Mesenchymal stem cell (in vitro differentiated cells and primary cell): ENCODE measurements at regions not wholly inside any gene's neighbourhood (a gene's known extent, or its start where the extent isn't known, plus 50 kb on each side); places are given as distances from the start of the nearest gene placed in this dataset.

Experiments used
- DNase-seq: peaks from one replicate; pipeline ENCODE4 v3.0.0-alpha.2; 2013
- H2AFZ ChIP-seq: one replicate; pipeline ENCODE4 v1.6.1; 2013; ENCODE audit warnings: low read depth, mild to moderate bottlenecking, control low read depth, inconsistent platforms, low read length, moderate library complexity
- H2AK5ac ChIP-seq: 2 replicates; pipeline ENCODE4 v1.6.1; 2013; ENCODE audit warnings: low read length, moderate library complexity, mild to moderate bottlenecking, inconsistent platforms; ENCODE audit not compliant: severe bottlenecking
- H2BK120ac ChIP-seq: one replicate; pipeline ENCODE4 v1.6.1; 2013; ENCODE audit warnings: low read depth, mild to moderate bottlenecking, inconsistent platforms, low read length, moderate library complexity
- H2BK12ac ChIP-seq, 2 experiments: one replicate each; pipeline ENCODE4 v1.6.1; 2013; ENCODE audit warnings: inconsistent platforms in 2 of 2, low read length in 2 of 2, mild to moderate bottlenecking in 2 of 2, moderate library complexity in 2 of 2, control low read depth in 1 of 2
- H2BK15ac ChIP-seq: one replicate; pipeline ENCODE4 v1.6.1; 2013; ENCODE audit warnings: mild to moderate bottlenecking, low read depth, inconsistent platforms; ENCODE audit not compliant: poor library complexity, severe bottlenecking
- H2BK5ac ChIP-seq: 2 replicates; pipeline ENCODE4 v1.6.1; 2013; ENCODE audit warnings: low read depth, mild to moderate bottlenecking, low read length, control low read depth, inconsistent platforms; ENCODE audit not compliant: poor library complexity, severe bottlenecking
- H3K14ac ChIP-seq, 2 experiments: one replicate each; pipeline ENCODE4 v1.6.1; 2013; ENCODE audit warnings: inconsistent platforms in 2 of 2, low read length in 2 of 2, control low read depth in 1 of 2, mild to moderate bottlenecking in 1 of 2, moderate library complexity in 1 of 2
- H3K18ac ChIP-seq, 2 experiments: one replicate each; pipeline ENCODE4 v1.6.1; 2013; ENCODE audit warnings: inconsistent platforms in 2 of 2, low read length in 2 of 2, control low read depth in 1 of 2, low read depth in 1 of 2, mild to moderate bottlenecking in 1 of 2
- H3K23ac ChIP-seq, 2 experiments: one replicate each; pipeline ENCODE4 v1.6.1; 2013; ENCODE audit warnings: inconsistent platforms in 2 of 2, low read length in 2 of 2, mild to moderate bottlenecking in 2 of 2, moderate library complexity in 2 of 2, control low read depth in 1 of 2
- H3K27ac ChIP-seq: 2 replicates; pipeline ENCODE4 v1.5.1; 2013; ENCODE audit warnings: mild to moderate bottlenecking, moderate library complexity, low read length, control low read depth, inconsistent platforms; ENCODE audit not compliant: poor library complexity, severe bottlenecking
- H3K27me3 ChIP-seq, 2 experiments: 2 replicates each; pipeline versions ENCODE4 v1.6.1 to v1.7.0; 2013; ENCODE audit warnings: low read length in 2 of 2, mild to moderate bottlenecking in 2 of 2, moderate library complexity in 2 of 2, control low read depth in 1 of 2, inconsistent platforms in 1 of 2; ENCODE audit not compliant: control insufficient read depth in 1 of 2, insufficient read depth in 1 of 2
- H3K36me3 ChIP-seq, 2 experiments: 2 replicates each; pipeline versions ENCODE4 v1.6.1 to v1.7.0; 2013; ENCODE audit warnings: low read length in 2 of 2, control low read depth in 1 of 2, inconsistent platforms in 1 of 2, low read depth in 1 of 2, mild to moderate bottlenecking in 1 of 2; ENCODE audit not compliant: insufficient read depth in 2 of 2, control insufficient read depth in 1 of 2
- H3K4ac ChIP-seq, 2 experiments: one replicate each; pipeline ENCODE4 v1.6.1; 2013; ENCODE audit warnings: inconsistent platforms in 2 of 2, low read length in 2 of 2, mild to moderate bottlenecking in 2 of 2, moderate library complexity in 2 of 2, control low read depth in 1 of 2, low read depth in 1 of 2
- H3K4me1 ChIP-seq: 2 replicates; pipeline ENCODE4 v1.6.1; 2013; ENCODE audit warnings: low read depth, low read length, control low read depth; ENCODE audit not compliant: control insufficient read depth, insufficient read depth
- H3K4me2 ChIP-seq: 2 replicates; pipeline ENCODE4 v1.6.1; 2013; ENCODE audit warnings: low read length, mild to moderate bottlenecking, inconsistent platforms; ENCODE audit not compliant: poor library complexity, severe bottlenecking
- H3K4me3 ChIP-seq, 2 experiments: 2 replicates each; pipeline versions ENCODE4 v1.5.1 to v1.7.0; 2013; ENCODE audit warnings: low read length in 2 of 2, mild to moderate bottlenecking in 2 of 2, control low read depth in 1 of 2, low read depth in 1 of 2; ENCODE audit not compliant: insufficient read depth in 1 of 2
- H3K79me1 ChIP-seq: replicated peaks from 2 replicates; pipeline ENCODE4 v1.6.1; 2013; ENCODE audit warnings: mild to moderate bottlenecking, control low read depth, low read length, inconsistent platforms; ENCODE audit not compliant: poor library complexity, severe bottlenecking
- H3K9ac ChIP-seq: 2 replicates; pipeline ENCODE4 v1.7.0; 2013; ENCODE audit warnings: mild to moderate bottlenecking, low read length, moderate library complexity
- H3K9me3 ChIP-seq: 2 replicates; pipeline ENCODE4 v1.7.0; 2013; ENCODE audit warnings: mild to moderate bottlenecking, low read length; ENCODE audit not compliant: control insufficient read depth
- H4K8ac ChIP-seq: one replicate; pipeline ENCODE4 v1.6.1; 2013; ENCODE audit warnings: inconsistent platforms, mild to moderate bottlenecking, low read length, moderate library complexity
- H4K91ac ChIP-seq: one replicate; pipeline ENCODE4 v1.6.1; 2013; ENCODE audit warnings: mild to moderate bottlenecking, low read length, inconsistent platforms
- WGBS: methylation state at CpG from one replicate; pipeline ENCODE4 v1.1.7; 2013; ENCODE audit warnings: mixed read lengths; 5-methylcytosine and 5-hydroxymethylcytosine counted together

DNA sequence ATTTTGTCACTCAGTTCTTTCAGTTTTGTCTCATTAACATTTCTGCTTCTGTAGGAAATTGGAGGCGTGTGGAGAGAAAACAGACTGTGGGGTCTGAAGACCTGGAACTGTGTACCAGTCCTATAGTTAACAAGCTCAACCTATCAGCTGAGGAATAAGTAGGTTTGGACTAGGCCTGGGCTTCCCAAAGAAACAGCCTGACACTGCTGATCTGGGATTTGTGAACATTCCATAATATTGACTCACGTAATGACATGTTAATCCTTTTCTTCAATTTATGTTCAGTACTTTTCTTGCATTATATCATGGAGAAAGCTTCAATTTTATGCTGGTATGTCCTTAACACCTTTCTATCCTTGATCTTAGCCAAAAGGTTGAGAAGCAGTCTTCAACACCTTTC, 181.6 kb upstream of the RORA start:
- Histone ChIP-seq H3K14ac (no peak overlapping the region), H3K4me2 (no peak overlapping the region), H3K18ac (no peak overlapping the region), H3K23ac (no peak overlapping the region), H2BK5ac (no peak overlapping the region), H4K91ac (no peak overlapping the region), H2AK5ac (no peak overlapping the region), H3K79me1 (no peaks in the 10 kb centered on the region), H3K9ac (no peak overlapping the region), H3K4me3 (no peak overlapping the region), H3K9me3 (peaks cover 7% of the 10 kb centered on the region), H3K27ac (no peak overlapping the region), H3K36me3 (no peaks in the 10 kb centered on the region), H4K8ac (no peak overlapping the region), H3K4ac (no peak overlapping the region), H3K4me1 (no peaks in the 10 kb centered on the region), H2AFZ (no peak overlapping the region), H2BK12ac (no peak overlapping the region), H2BK120ac (no peak overlapping the region), H3K27me3 (no peaks in the 10 kb centered on the region), H2BK15ac (no peak overlapping the region)
- 70% methylated on average over 1 of the region's 2 CpGs for WGBS
- DNase-seq, result no peak

DNA sequence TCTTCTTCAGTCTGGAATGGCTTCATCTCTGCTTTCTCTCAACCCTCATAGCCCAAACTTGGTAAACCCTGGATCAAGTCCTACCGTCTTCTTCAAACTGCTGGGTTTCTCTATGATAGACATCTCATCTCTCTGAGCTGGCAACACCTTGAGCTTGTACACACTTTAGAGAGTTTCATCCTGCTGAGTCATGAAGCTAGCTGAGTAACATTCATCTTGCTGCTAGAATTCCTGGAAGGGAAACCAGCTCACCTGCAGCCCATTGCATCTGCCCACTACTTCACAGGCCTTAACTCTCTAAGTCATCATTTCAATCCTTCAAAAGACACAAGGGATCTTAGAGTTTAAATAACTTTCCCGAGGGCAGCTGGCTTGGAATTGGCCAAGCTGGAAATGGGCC, 175.5 kb upstream of the RORA start:
- DNase-seq, result no peak
- H3K18ac ChIP-seq, result no peak overlapping the region
- no peak overlapping the region for H2BK15ac ChIP-seq
- H3K79me1 ChIP-seq, result no peaks in the 10 kb centered on the region
- no peaks in the 10 kb centered on the region for H3K4me1 ChIP-seq
- no peak overlapping the region for H2BK12ac ChIP-seq
- peaks cover 0 to 9% of the 10 kb centered on the region in 2 experiments for H3K27me3 ChIP-seq
- H3K27ac ChIP-seq, result no peak overlapping the region
- no peak overlapping the region for H4K91ac ChIP-seq
- H4K8ac ChIP-seq, result no peak overlapping the region
- H3K4me2 ChIP-seq, result no peak overlapping the region
- H3K4ac ChIP-seq, result no peak overlapping the region
- H2BK120ac ChIP-seq, result no peak overlapping the region
- no peak overlapping the region for H3K14ac ChIP-seq
- H3K4me3 ChIP-seq, result no peak overlapping the region
- H3K9ac ChIP-seq, result no peak overlapping the region
- WGBS, result 100% methylated on average over 2 of the region's 2 CpGs
- H2AFZ ChIP-seq, result no peak overlapping the region
- no peaks in the 10 kb centered on the region for H3K9me3 ChIP-seq
- H3K23ac ChIP-seq, result no peak overlapping the region
- H2AK5ac ChIP-seq, result no peak overlapping the region
- no peaks in the 10 kb centered on the region for H3K36me3 ChIP-seq
- no peak overlapping the region for H2BK5ac ChIP-seq

GRCh38 chr15:61403884-61404283, 174.8 kb upstream of the RORA start:
- no peaks in the 10 kb centered on the region for H3K4me1 ChIP-seq
- no peak for DNase-seq
- no peak overlapping the region for H4K8ac ChIP-seq
- no peak overlapping the region for H3K4ac ChIP-seq
- H2BK12ac ChIP-seq, result no peak overlapping the region
- no peak overlapping the region for H3K18ac ChIP-seq
- no peak overlapping the region for H2AK5ac ChIP-seq
- no peak overlapping the region for H3K9ac ChIP-seq
- no peak overlapping the region for H2BK120ac ChIP-seq
- no peak overlapping the region for H4K91ac ChIP-seq
- no peaks in the 10 kb centered on the region for H3K9me3 ChIP-seq
- no peak overlapping the region for H3K27ac ChIP-seq
- 85% methylated on average over 5 of the region's 6 CpGs for WGBS
- peaks cover 0 to 9% of the 10 kb centered on the region in 2 experiments for H3K27me3 ChIP-seq
- no peak overlapping the region for H2AFZ ChIP-seq
- no peak overlapping the region for H3K14ac ChIP-seq
- H2BK15ac ChIP-seq, result no peak overlapping the region
- no peaks in the 10 kb centered on the region for H3K36me3 ChIP-seq
- H2BK5ac ChIP-seq, result no peak overlapping the region
- no peaks in the 10 kb centered on the region for H3K79me1 ChIP-seq
- no peak overlapping the region for H3K4me3 ChIP-seq
- H3K4me2 ChIP-seq, result no peak overlapping the region
- no peak overlapping the region for H3K23ac ChIP-seq

- Histone ChIP-seq H3K9ac (no peak overlapping the region), H2BK120ac (no peak overlapping the region), H4K91ac (no peak overlapping the region), H3K27me3 (peaks cover 0 to 9% of the 10 kb centered on the region in 2 experiments), H2BK15ac (no peak overlapping the region), H3K23ac (no peak overlapping the region), H3K14ac (no peak overlapping the region), H3K4ac (no peak overlapping the region), H3K4me1 (no peaks in the 10 kb centered on the region), H4K8ac (no peak overlapping the region), H3K18ac (no peak overlapping the region), H3K4me2 (no peak overlapping the region), H3K36me3 (no peaks in the 10 kb centered on the region), H3K9me3 (no peaks in the 10 kb centered on the region), H2BK12ac (no peak overlapping the region), H3K79me1 (no peaks in the 10 kb centered on the region), H2AFZ (no peak overlapping the region), H2BK5ac (no peak overlapping the region), H3K4me3 (no peak overlapping the region), H3K27ac (no peak overlapping the region), H2AK5ac (no peak overlapping the region)
- DNase-seq, result no peak
- 71% methylated on average over 5 of the region's 6 CpGs for WGBS
These were observed 173.0 kb upstream of the RORA start for GRCh38 chr15:61401903-61402698.
